Hematopoietic multipotent progenitor cell (in vitro differentiated cells): ENCODE measurements at regions not wholly inside any gene's neighbourhood (a gene's known extent, or its start where the extent isn't known, plus 50 kb on each side); places are given as distances from the start of the nearest gene placed in this dataset.
"Not testable (repeated sequence)": the region's sequence is repeated elsewhere in the genome, so short reads cannot be mapped to it uniquely, and the experiment has no call there.

Source experiments
- DNase-seq, 3 donors: peaks; one replicate each; pipeline ENCODE4 v3.0.0-alpha.2; 2011 to 2015; ENCODE audit warnings: low read depth in 2 of 3, low spot score in 2 of 3

DNA sequence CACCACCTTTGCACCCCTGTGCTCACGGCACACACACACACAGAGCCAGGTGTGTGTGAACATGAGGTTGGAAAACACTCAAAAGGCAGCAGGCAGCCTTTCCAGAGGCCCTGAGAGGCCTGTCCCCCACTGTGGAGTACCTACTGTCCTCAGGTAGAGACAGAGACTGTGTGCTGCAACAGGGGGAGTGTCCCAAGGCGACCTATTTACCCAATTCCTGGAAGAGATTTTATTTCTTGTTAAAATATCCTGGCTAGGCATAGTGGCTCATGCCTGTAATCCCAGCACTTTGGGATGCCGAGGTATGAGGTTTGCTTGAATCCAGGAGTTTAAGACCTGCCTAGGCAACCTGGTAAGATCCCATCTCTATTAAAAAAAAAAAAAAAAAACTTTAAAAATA, 108.5 kb downstream of the COPRS start:
- DNase-seq = no peak

GRCh38 chr17:31748881-31749280, 110.2 kb downstream of the COPRS start:
- DNase-seq = no peak

DNA sequence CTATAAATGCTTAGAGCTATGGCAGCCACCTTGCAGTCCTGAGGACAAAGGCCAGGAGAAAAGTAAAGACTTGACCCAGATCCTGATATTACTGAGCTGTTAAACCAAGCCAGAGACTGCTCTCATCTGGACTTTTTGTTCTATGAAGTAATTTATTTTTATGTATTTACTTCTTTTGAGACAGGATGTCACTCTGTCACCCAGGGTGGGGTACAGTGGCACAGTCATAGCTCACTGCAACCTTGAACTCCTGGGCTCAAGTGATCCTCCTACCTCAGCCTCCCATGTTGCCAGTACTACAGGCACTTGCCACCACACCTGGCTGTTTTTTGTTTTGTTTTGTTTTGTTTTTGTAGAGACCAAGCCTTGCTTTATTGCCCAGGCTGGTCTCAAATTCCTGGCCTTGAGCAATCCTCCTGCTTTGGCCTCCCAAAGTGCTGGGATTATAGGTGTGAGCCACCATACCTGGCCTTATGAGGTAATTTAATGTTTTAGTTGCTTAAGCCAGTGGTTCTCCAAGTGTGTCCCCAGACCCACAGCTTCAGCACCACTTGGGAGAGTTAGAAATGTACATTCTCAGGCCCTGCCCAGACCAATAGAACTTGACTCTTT, 112.1 kb downstream of the COPRS start:
- DNase-seq = no peak

GRCh38 chr17:31745964-31746600, 113.0 kb downstream of the COPRS start:
- no peak for DNase-seq

DNA sequence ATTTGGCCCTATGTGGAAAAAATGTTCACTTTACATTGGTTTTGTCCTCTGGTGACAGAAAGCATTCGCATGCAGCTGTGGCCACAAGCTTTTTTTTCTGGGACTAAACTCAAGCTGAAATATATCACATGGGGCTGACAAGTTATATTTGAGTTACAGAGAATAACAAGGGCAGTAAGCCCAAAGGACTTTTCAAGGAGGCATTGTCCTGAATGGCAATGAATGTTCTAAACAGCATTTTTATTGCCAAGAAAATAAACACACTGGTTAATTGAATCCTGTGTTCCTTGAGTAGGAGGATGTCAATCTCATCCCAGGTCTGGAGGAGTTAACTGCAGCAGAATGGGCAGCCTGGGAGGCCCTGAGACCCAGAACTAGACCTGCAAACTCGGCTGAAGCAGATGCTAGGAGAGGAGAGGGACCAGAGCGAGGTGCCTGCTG, 114.5 kb downstream of the COPRS start:
- DNase-seq = no peak

DNA sequence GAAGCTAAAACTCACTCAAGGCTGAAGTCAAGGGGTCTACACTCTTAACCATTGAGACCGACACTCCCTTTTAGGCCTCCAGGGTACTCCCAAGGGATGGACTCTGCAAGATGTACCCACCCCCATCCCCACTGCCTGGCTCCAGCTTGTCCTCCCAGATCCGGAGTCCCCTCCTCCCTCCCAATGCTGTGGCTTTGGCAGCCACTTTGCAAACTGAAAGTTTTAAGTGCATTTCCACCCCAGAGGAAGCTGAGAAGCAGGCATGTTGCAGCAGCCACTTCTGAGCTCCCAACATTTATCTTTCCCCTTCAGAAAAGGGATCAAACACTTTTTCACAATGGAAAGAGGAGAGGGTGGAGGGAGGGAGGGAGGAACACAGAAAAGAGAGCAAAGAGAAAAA, 115.2 kb downstream of the COPRS start:
- DNase-seq = no peak

GRCh38 chr17:31741371-31741770, 117.7 kb downstream of the COPRS start:
- no peak for DNase-seq

GRCh38 chr17:31740611-31741082, 118.4 kb downstream of the COPRS start:
- DNase-seq = no peak

DNA sequence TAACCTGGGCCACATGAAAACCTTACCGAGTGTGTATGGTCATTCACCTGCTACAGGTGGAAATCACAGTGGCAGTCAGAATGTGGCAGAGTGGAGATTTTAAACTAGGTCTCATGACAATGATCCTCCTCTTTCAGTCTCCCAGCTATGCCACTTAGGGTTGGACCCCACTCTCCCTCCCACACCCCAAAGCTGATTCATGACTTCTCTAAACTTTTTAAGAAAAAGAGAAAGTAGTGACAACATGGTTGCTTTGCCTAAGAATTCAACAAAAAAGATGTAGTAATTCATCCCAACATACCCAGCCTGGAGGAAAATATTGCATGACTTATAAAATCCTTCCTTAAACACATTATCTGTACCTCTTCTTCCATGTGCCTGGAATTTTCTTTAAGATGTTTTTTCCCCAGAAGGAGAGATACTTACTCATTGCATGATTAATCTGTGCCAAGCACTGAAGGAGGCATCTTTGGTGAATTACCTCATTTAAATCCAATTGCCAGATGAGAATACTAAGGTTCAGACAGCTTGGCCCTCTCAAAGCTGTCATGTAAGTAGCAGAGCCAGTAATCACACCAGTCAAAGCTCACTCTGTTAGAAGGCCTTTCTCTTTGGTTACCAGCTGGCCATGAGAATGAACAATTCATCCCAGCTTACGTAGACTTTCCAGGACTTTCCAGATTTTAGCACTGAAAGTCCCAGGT, 119.9 kb downstream of the COPRS start:
- DNase-seq = no peak

- DNase-seq = no peak
These were observed 120.6 kb downstream of the COPRS start for GRCh38 chr17:31738488-31738887.

- no peak for DNase-seq
These were observed 121.0 kb downstream of the COPRS start for GRCh38 chr17:31738067-31738466.

DNA sequence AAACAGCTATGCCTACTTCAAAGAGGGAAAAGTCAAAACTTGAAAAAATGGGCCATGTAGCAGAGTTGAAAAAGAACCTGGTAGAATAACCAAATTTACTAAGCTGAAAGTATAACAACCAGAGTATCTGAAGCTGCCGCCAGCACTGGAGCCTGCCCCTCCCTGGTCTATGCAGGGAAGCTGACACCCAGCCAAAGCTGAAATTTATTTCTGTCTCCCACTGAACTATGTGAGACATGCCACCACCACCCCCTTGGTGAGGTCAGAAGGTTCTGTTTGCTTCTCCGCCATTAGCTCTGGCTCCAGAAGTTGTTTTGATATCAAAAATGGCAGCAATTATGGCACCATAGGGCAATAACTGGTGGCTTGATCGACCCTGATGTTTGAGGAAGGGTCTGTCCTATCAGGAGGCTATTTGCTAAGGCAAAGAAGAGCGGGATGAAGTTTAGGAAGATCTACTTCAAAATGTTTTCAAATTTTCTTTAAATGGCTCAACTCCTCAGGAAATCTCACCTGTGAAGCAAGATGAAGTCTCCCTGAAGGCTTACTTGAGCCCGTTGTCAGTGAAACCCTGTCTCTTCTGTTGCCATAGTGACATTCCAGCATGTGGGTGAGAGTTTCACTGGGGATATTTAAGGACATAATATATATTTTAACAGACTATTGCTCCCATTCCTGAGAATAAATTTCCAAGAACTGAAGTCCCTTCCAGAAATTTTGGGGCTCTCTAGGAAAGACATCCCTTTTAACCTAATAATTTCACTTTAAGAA, 122.0 kb downstream of the COPRS start:
- DNase-seq = no peak

DNA sequence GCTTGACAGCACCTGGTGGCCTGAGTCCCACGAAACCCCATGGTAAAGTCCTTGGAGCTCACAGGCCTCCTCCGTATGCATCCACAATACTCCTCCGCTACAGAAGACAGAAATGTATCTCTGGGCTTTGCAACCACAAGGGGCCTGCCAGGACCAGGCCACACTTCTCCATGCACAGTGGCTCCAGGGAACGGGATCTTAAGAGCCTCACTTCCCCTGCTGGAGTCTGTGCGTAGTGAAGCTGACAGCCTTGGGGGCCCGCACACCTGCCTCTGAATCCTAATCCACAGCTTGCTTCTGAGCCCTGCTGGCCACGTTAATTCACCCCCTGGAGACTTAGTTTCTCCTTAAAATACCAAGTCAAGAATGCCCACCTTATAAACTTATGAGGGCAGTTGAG, 125.7 kb downstream of the COPRS start:
- DNase-seq = no peak

DNA sequence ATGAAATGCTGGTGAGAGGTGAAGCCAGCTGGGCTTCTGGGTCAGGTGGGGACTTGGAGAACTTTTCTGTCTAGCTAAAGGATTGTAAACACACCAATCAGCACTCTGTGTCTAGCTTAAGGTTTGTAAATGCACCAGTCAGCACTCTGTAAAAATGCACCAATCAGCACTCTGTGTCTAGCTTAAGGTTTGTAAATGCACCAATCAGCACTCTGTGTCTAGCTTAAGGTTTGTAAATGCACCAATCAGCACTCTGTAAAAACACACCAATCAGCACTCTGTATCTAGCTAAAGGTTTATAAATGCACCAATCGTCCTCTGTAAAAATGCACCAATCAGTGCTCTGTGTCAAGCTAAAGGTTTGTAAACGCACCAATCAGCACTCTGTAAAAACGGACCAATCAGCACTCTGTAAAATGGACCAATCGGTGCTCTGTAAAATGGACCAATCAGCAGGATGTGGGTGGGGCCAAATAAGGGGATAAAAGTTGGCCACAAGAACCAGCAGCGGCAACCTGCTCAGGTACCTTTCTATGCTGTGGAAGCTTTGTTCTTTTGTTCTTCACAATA, 127.4 kb downstream of the COPRS start:
- not testable (repeated sequence) for DNase-seq

- no peak for DNase-seq
These were observed 127.9 kb downstream of the COPRS start for GRCh38 chr17:31731118-31731517.

GRCh38 chr17:31726980-31727427, 132.0 kb downstream of the COPRS start:
- DNase-seq = no peak

DNA sequence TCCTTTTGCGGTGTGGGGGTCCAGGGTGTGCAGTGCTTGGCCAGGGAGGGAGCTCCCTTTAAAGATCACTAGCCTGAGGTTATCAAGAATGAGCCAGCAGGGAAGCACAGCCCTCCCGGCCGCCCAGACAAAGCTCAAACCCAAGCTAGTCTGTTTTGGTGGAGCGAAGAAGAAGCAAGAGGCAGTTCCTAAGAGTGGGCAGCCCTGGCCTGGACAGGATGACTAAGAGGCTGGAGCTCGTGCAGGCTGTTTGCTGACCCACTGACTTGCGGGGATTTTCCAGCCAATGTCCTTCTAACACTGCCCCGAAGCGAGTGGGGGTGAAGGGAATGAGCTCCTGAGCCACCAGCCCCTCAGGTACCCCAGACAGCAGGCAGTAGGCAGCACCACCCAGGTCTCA, 134.4 kb downstream of the COPRS start:
- no peak for DNase-seq

DNA sequence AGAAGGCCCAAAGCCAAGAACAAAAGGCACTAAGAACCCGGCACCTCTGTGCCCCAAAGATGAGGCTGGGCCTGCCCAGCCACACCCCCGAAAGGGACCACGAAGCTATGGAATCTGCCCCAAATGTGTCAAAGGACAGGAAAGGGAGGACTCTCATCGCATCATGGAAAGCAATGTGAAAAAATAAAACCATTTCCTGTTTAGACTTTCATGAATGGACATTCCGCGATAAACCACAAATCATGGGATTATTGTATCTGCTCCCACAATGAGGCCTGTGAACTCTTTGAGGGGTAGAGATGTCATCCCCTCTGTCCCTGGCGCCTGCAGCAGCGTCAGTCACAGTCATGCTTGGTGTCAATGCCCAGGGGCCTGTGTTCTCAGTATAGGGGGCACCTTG, 135.0 kb downstream of the COPRS start:
- DNase-seq = no peak

- DNase-seq = no peak
These were observed 136.6 kb downstream of the COPRS start for GRCh38 chr17:31722251-31723056.
